GM21619 (cell line): ENCODE measurements at regions not wholly inside any gene's neighbourhood (a gene's known extent, or its start where the extent isn't known, plus 50 kb on each side); places are given as distances from the start of the nearest gene placed in this dataset.
"Not testable (repeated sequence)": the region's sequence is repeated elsewhere in the genome, so short reads cannot be mapped to it uniquely, and the experiment has no call there.

Source experiments
- ATAC-seq: cut with Tn5 transposase; IDR thresholded peaks from one replicate; pipeline ENCODE4 v1.9.1; 2021; ENCODE audit not compliant: unreplicated experiment

- no peak for ATAC-seq
Observed at GRCh38 chr5:96175090-96175489, 213.4 kb upstream of the ELL2 start.

DNA sequence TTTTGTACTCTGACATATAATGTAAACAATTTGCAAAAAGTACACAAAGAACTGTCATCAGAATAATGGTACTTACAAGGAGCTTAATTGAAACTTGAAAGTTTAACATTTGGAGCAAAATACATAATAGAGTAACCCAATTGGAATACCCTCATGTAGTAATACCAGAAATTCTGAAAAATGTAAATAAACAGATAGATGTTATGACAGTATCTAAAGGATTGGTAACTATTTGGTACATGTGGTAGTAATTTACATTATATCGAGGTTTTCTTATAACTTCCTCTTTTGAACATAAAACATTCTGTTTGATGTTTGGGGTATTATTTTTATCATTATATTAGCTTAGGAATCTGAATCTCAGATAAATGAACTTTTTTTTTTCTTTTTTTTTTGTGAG, 211.7 kb upstream of the ELL2 start:
- ATAC-seq: no peak

DNA sequence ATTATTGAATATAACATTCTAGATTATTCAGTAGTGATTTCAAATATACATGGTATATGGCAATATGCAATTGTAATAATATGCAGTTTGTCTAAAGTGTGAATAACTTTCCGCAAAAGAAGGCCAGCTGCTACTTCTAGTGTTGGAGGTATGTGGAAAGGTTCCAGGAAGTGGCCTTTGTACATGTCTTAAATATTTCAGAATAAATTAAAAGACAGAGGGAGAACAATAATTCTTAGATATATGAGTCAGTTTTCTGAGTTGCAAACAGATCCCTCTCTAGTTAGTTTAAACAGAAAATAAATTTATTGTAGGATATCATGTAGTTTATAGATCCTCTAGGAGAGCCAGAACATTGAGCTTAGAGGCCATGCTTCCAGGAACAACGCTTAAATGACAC, 210.8 kb upstream of the ELL2 start:
- ATAC-seq: no peak

- not testable (repeated sequence) for ATAC-seq
Observed at GRCh38 chr5:96171973-96172372, 210.3 kb upstream of the ELL2 start.

GRCh38 chr5:96170481-96171125, 209.0 kb upstream of the ELL2 start:
- not testable (repeated sequence) for ATAC-seq

- ATAC-seq: not testable (repeated sequence)
Observed at GRCh38 chr5:96168833-96169232, 207.2 kb upstream of the ELL2 start.

GRCh38 chr5:96159043-96159442, 197.4 kb upstream of the ELL2 start:
- no peak for ATAC-seq

DNA sequence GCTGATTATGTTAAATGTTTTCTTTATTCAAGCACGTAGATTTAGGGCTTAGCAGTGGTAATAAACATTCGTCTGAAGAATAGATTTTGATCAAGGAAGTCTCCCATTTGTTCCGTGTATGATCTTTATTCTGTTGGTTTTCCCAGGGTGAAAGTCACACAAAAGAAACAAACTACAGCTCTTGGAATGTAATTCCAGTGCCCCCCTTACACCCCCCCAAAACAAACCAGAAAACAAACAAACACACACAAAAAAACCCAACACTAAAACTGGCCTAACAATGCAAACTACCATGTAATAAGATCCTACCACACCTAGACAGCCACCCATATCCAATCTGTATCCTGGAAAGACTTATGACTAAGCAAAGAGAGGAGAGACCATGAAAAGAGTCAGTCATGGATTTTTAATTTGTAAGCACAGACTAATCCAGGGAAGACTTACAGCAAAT, 196.2 kb upstream of the ELL2 start:
- no peak for ATAC-seq

GRCh38 chr5:96157077-96157780, 195.6 kb upstream of the ELL2 start:
- ATAC-seq: no peak

DNA sequence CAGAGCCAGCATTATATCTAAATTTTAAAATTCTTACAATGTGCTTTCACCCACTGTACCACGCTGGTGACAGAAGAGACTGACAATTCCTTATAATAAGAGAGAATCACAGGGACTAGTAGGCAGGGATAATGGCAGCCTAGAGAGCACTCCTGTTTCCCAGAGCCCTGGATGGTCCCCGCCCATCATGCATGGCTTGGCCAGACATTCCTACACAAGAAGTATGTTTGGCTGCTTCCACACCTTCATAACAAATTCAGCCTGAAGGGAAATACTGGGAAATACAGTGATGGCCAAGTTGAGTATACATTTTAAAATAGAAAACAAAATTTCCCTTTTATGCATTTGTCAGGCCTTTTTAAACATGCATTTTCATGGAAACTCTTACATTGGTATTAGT, 193.5 kb upstream of the ELL2 start:
- no peak for ATAC-seq

- no peak for ATAC-seq
Observed at GRCh38 chr5:96151891-96152290, 190.2 kb upstream of the ELL2 start.

DNA sequence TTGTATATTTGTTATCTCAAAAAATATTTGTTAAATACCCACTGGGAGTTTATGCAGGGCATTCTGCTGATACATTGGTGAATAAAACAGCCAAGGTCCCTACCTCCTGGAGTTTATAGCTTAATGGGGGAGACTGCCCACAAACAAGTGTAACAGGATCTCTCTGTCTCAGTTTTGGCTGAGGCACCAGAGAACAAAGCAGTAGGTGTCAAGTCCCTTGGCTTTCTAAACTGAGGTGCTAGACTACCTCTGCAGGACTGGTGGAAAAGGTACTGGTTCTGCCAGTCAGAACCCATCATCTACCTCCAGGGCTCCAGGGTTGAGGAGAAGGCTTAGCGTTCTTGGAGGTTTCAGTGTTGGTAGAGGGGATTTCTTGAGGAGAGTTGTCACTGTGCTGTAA, 188.4 kb upstream of the ELL2 start:
- no peak for ATAC-seq

- ATAC-seq: no peak
Observed at GRCh38 chr5:96149546-96149945, 187.9 kb upstream of the ELL2 start.

DNA sequence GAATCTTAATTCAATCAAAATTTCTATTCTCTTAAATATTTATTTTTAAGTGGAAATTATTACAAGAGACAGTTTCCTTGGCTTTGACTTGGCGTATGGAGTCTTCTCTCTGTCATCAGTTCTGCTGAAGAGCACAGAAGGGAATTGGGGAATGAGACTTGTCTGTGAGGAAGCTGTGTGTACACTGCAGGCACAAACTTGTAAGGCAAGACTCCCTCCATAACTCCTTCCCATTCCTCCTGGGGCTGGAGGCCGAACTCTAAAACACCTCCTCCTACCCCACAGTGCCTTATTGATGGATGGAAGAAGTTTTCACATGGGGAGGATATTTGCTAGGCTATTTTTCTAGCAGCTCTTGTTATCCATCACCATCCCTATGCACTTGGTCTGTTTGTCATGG, 187.4 kb upstream of the ELL2 start:
- no peak for ATAC-seq

DNA sequence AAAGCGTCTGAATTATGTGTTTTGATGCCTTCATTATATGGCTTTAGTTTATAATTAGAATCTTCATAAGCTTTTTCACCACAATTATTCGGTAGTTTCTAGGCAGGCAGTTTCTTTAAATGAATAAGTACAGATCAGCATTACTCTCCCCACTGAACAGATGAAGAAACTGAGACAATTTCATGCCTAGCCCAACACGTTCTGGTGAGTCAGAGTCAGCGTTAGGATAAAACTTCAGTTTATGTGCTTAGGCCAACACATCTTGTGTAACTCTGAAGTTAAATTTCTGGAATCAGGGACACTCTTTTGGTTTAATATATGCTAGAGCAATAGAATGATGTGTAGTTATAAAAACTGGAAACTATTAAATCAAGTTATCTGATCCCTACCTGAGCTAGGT, 186.7 kb upstream of the ELL2 start:
- ATAC-seq: no peak

DNA sequence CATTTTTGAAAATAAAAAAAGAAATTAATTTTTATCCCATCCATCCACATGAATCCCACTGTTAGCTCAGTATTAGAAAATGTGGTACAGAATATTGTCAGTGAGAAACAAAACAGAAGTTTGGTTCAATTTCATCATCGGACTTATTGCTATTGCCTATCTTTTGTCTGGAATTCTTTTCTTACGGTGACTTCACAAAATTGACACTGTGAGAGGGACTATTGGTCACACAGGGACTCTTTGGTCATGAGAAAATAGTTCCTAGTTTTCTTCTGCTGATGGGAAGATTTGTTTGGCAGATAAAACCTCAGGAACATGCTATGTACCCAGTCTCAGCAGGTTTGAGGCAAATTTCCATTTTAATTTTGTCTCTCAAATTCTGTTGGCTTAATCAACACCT, 186.2 kb upstream of the ELL2 start:
- no peak for ATAC-seq

DNA sequence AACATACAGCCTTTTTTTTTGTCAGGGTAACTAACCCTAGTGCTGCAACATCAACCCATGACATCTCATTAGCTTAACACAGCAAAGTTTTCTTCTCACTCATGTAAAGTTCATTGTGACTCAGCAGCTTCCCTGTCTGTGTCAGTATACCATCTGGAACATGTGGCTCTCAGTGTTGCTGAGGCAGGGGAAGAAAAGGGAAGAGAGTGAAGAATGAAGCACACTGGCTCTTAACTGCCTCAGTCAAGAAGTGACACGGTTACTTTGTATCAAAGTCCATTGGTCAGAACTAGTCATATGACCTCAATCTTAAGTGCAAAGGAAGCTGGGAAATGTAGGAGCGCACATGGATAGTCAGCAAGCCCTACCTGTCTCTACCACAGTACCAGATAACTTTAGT, 185.0 kb upstream of the ELL2 start:
- ATAC-seq: peak; percentile 74

DNA sequence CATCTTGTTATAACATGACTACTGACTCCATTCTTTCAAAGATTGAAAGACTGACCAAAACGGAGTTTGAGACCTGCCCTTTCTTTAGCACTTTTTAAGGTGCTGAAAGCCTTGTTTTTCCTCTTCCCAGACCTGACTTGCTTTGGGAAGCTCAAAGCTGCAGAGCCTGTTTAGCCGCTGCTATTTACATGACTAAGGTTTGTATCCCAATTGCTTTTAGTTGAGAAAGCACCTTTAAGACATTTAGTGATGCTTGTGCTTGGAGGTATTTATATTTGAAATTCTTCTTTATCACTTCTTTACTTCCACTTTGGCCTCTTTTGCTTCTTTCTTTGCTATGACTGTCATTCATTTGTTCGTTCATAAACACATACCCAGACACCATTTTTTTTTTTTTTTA, 182.6 kb upstream of the ELL2 start:
- no peak for ATAC-seq

DNA sequence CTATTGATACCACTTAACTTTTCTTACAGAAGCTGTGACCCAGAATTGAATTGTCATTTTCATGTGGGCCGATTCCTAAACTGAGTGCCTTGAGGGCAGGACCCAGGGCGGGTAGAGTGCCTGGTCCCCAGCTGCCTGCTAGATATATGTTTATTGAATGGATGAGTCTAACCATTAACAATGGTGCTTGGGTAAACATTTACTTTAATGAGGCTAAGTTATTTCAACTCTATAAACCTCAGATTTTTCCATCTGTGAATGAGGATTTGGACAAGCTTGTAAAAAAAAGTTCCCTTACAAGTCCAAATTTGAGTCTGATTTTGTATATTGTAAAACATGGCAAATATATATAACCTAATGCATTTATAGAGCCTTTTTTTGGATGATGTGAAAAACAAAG, 181.8 kb upstream of the ELL2 start:
- no peak for ATAC-seq

DNA sequence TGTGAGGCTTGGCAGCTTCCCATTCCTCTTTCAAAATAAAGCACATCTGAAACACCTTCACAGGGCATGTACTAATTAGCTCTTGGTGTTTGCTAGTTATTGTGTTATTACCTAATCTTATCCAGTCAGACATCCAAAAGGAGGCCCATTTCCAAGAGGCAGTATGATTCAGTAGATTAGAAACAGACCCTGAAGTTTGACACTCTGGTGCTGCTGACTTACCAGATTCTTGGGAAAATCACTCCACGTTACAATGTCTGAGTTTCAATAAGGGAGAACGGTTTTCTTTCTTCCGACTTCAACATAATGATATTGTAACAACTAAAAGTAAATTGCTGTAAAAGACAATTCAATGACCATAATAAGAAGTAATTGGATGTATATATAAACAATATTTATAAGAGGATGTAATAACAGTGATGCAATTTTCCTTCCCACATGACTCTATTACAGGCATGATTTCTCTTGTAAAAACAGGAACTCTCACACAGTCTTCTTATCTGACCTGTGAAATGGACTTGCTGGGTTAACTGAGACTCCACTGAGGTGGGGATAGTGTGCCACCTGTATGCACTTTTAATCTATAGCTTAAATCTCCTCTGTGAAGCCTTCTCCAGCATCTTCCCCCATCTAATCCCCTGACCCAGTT, 181.3 kb upstream of the ELL2 start:
- ATAC-seq: no peak

GRCh38 chr5:96142184-96142781, 180.6 kb upstream of the ELL2 start:
- ATAC-seq: no peak

- no peak for ATAC-seq
Observed at GRCh38 chr5:96141749-96142148, 180.1 kb upstream of the ELL2 start.
